AG08396 (cell line): ENCODE measurements at regions not wholly inside any gene's neighbourhood (a gene's known extent, or its start where the extent isn't known, plus 50 kb on each side); places are given as distances from the start of the nearest gene placed in this dataset.
"Not testable (repeated sequence)": the region's sequence is repeated elsewhere in the genome, so short reads cannot be mapped to it uniquely, and the experiment has no call there.

ENCODE experiments used
- DNase-seq: peaks from one replicate; pipeline ENCODE4 v3.0.0; 2012; ENCODE audit warnings: low spot score, mixed read lengths

DNA sequence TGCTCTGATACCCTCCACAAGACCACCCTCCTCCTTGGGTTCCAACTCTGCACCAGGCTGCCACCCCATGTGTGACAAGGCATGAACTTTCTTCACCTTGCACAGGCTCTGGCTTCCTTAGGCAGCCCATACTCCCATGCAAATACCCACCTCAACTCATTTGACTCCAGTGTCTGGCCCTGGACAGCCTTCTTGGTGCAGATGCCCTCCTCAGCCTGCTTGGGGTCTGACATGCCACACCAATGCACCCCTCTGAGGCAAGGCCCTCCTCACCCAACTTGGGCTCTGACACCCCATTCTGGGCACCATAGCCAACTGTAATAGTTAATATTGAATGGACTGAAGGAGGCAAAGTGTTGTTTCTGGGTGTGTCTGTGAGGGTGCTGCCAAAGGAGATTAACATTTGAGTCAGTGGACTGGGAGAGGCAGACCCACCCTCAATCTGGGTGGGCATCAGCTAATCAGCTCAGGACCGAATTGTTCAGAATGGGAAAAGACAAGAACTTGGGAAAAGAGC, 115.0 kb upstream of the EPB41L4A start:
- no peak for DNase-seq

DNA sequence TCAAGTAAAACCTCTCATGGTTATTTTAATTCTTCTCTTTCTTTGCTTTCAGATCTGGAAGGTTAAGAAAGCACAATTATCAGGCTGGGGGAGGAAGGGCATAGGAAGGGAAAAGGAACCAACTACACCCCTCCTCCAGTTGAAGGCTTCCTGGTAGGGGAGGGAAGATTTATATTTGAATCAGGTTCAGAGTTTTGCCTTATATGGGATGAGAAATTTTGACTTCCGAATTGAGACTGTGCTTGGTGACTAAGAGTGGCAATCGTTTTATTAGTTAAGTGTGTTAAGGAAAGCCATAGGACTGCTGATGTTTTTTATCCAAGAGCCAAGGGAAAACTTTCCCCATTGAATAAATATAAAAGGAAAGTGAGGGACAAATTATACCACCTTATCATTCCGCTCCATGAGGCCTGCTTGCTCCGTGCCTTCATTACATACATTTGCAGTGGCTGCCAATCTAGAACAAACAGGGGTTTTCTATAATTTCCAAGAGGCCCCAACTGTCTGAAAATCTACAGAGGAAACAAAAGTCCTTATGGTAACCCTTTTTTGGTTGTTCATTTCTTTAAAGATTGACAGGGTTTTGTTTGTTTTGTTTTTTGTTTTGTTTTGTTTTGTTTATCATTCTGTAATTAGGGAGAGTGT, 115.7 kb upstream of the EPB41L4A start:
- DNase-seq, result no peak

GRCh38 chr5:112535356-112535755, 116.3 kb upstream of the EPB41L4A start:
- DNase-seq, result no peak

GRCh38 chr5:112544558-112544957, 125.5 kb upstream of the EPB41L4A start:
- DNase-seq, result not testable (repeated sequence)

GRCh38 chr5:112546946-112547592, 128.0 kb upstream of the EPB41L4A start:
- no peak for DNase-seq

- DNase-seq, result peak; percentile 30
Measured at GRCh38 chr5:112548246-112548881, 129.3 kb upstream of the EPB41L4A start.

- no peak for DNase-seq
Measured at GRCh38 chr5:112549127-112549526, 130.1 kb upstream of the EPB41L4A start.

DNA sequence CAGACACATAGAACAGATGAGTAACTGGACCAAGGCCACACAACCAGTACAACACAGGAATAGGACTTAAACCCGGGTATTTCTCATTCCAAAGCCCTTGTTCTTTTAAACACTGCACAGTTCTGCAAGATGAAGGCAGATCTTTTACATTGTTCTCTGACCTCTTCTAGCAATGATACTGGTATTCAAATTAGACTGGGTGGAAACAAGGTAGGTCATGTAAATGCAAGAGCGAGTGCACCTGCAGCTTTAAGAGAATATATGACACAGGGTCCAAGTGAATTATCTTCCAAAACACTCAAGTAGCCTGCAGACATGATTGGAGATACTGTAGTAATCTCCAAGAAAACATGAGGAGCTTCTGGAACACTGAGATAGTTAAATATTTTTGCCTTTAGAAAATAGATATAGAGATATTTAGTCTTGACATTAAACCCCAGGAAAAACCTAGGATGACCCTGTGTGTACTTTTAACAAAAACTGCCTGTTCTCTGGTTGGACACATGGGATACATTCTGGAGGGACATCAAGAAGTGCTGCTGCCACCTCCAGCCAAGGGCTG, 130.6 kb upstream of the EPB41L4A start:
- DNase-seq, result no peak

DNA sequence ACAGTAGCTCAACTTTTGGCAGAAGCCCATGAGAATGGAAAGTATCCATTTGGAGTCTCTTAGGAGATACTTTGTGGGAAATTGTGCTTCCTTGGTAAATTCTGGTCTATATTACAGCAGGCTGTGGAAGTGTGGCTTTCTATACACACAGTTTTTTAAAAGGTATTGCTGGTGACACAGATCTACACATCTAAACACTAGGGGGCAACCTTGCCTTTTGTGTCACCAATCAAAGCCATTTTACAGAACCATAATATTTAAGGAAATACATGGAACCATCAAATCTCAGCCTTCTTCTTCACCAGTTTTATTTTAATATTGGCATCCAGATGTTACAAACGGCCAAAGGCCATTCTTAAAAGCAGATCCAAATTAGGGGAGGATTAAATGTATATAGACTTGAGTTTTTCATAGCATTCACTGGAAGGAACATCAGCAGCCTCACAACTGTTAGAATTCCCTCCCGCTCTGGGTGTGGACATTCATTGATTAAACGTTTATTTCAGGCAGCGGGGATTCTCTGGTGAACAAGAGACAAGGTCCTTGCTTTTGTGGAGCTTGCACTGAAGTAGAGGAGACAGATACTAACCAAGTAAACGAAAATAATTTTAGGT, 132.4 kb upstream of the EPB41L4A start:
- peak; percentile 45 for DNase-seq

- no peak for DNase-seq
Measured at GRCh38 chr5:112552216-112552615, 133.1 kb upstream of the EPB41L4A start.

- DNase-seq, result no peak
Measured at GRCh38 chr5:112552791-112553190, 133.7 kb upstream of the EPB41L4A start.

DNA sequence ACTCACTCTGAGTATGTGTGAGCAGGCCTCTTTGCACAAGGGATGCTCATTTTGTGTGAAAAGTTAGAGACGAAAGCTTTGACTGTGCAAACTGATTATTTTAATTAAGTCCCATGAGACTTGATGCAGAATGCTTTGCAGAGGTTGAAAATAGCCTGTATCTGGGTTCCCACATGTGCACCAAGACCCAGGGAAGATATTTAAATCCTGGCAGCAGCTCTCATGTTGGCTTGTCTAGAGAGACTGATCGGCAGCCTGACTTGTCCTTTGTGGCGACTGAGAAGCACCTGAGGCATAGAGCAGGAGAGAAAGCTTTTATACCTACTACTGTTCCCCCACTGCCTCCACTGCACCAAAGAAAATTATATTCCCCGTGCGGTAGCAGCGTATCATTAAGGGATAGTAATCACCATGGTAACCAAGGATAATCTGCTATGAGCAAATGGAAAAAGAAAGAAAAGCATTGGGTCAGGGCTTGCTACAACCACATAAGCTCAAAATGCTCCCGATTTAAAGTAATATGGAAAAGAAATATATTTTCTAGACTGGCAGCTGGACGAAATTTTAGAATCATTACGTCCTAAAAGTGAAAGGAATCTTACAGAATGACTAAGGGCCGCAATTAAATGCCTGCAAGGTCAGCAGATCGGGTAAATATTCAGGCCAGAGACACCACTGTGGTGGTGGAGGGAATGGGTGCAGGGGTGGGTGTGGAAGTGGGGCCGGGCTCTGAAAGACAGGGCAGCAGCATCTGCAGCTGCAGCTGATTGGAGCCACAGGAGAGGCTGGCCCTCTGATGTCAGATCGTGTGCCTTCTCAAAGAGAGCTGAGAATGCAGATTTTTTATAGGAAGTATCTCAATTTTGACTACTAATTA, 135.3 kb upstream of the EPB41L4A start:
- DNase-seq, result no peak

DNA sequence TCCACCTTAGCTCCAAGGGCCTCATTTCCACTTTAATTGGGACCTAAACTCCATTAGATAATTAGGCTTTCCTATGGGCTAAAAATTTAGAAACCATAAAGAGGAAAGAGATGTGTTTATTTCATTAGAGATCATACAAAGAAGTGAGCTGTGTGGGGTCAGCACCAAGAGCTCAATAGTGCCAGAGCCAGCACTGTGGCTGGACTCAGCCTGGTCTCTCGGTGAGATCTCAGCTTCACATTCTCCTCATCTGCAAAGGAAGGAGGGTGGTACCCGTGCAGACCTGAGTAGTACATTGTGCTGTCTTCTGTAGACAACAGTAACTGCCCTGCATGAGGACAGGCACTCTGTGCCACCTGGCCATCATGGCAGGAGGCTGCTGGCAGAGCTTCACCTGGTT, 136.1 kb upstream of the EPB41L4A start:
- DNase-seq, result no peak

GRCh38 chr5:112555691-112556090, 136.6 kb upstream of the EPB41L4A start:
- no peak for DNase-seq

DNA sequence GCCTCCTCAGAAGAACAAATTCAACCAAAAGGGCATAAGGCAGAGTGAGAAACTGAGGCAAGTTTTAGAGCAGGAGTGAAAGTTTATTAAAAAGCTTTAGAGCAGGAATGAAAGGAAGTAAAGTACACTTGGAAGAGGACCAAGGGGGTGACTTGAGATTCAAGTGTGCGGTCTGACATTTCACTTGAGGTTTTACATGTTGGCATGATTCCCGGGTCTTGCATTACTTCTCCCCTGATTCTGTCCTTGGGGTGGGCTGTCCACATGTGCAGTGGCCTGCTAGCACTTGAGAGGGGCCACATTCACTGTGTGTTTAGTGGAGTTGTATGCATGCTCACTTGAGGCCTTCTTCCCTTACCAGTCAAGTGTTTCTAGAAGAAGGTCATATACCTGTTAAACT, 140.4 kb upstream of the EPB41L4A start:
- not testable (repeated sequence) for DNase-seq

- no peak for DNase-seq
Measured at GRCh38 chr5:112560371-112560770, 141.3 kb upstream of the EPB41L4A start.

GRCh38 chr5:112563169-112563826, 144.2 kb upstream of the EPB41L4A start:
- no peak for DNase-seq

- DNase-seq, result no peak
Measured at GRCh38 chr5:112566251-112566650, 147.2 kb upstream of the EPB41L4A start.

- DNase-seq, result no peak
Measured at GRCh38 chr5:112569596-112569995, 150.5 kb upstream of the EPB41L4A start.

- no peak for DNase-seq
Measured at GRCh38 chr5:112570708-112571444, 151.8 kb upstream of the EPB41L4A start.
